SK-N-SH treated with all-trans-retinoic acid at 6 μM for 48 hours (cell line): ENCODE measurements at regions not wholly inside any gene's neighbourhood (a gene's known extent, or its start where the extent isn't known, plus 50 kb on each side); places are given as distances from the start of the nearest gene placed in this dataset.

Experiments
- ATAC-seq: fragments of 200-7000 bp; cut with Tn5 transposase; 3 replicates; pipeline ENCODE4 v1.9.1; 2020; ENCODE audit warnings: mild to moderate bottlenecking, moderate library complexity
- ARNTL ChIP-seq: fragments of 450-650 bp; formaldehyde crosslinking; IDR thresholded peaks from 2 replicates; pipeline ENCODE4 v1.5.0; 2020; ENCODE audit warnings: low read depth, mild to moderate bottlenecking, moderate library complexity, borderline replicate concordance
- BACH2 ChIP-seq: fragments of 250-450 bp; sonication (Bioruptor Pico); IDR thresholded peaks from 2 replicates; pipeline ENCODE4 v1.9.0; 2021; ENCODE audit warnings: mild to moderate bottlenecking, borderline replicate concordance
- CSDC2 ChIP-seq: fragments of 250-450 bp; sonication (Bioruptor Pico); IDR thresholded peaks from 2 replicates; pipeline ENCODE4 v1.5.0; 2020; ENCODE audit warnings: mild to moderate bottlenecking, moderate library complexity
- CSRNP3 ChIP-seq: fragments of 250-450 bp; sonication (Bioruptor Pico); IDR thresholded peaks from 2 replicates; pipeline ENCODE4 v1.5.1; 2021; ENCODE audit warnings: mild to moderate bottlenecking, moderate library complexity
- ESRRG ChIP-seq: fragments of 250-450 bp; sonication (Bioruptor Pico); IDR thresholded peaks from 2 replicates; pipeline ENCODE4 v1.6.1; 2021; ENCODE audit warnings: mild to moderate bottlenecking
- GLIS3 ChIP-seq: fragments of 250-450 bp; sonication (Bioruptor Pico); IDR thresholded peaks from 2 replicates; pipeline ENCODE4 v1.5.0; 2020; ENCODE audit warnings: mild to moderate bottlenecking, moderate library complexity
- ISL1 ChIP-seq: fragments of 250-450 bp; sonication (Bioruptor Pico); IDR thresholded peaks from 2 replicates; pipeline ENCODE4 v2.1.2; 2022; ENCODE audit warnings: mild to moderate bottlenecking, moderate library complexity
- OSR1 ChIP-seq: fragments of 250-450 bp; sonication (Bioruptor Pico); IDR thresholded peaks from 2 replicates; pipeline ENCODE4 v1.8.0; 2022; ENCODE audit warnings: moderate library complexity, mild to moderate bottlenecking, inconsistent platforms
- POU6F1 ChIP-seq: fragments of 250-450 bp; sonication (Bioruptor Pico); IDR thresholded peaks from 2 replicates; pipeline ENCODE4 v1.8.0; 2021; ENCODE audit warnings: low read depth, mild to moderate bottlenecking, moderate library complexity, borderline replicate concordance
- PPARA ChIP-seq: fragments of 250-450 bp; sonication (Bioruptor Pico); IDR thresholded peaks from 2 replicates; pipeline ENCODE4 v1.5.0; 2020; ENCODE audit warnings: mild to moderate bottlenecking, borderline replicate concordance
- RARB ChIP-seq: fragments of 250-450 bp; sonication (Bioruptor Pico); IDR thresholded peaks from 2 replicates; pipeline ENCODE4 v1.8.0; 2021; ENCODE audit warnings: mild to moderate bottlenecking, moderate library complexity
- SNAI2 ChIP-seq: fragments of 250-450 bp; sonication (Bioruptor Pico); IDR thresholded peaks from 2 replicates; pipeline ENCODE4 v1.5.0; 2020; ENCODE audit warnings: mild to moderate bottlenecking, moderate library complexity
- TCF4 ChIP-seq: fragments of 250-450 bp; sonication (Bioruptor Pico); IDR thresholded peaks from 2 replicates; pipeline ENCODE4 v1.8.0; 2021; ENCODE audit warnings: mild to moderate bottlenecking, moderate library complexity, borderline replicate concordance
- TOX ChIP-seq: fragments of 250-450 bp; sonication (Bioruptor Pico); IDR thresholded peaks from 2 replicates; pipeline ENCODE4 v1.8.0; 2021; ENCODE audit warnings: mild to moderate bottlenecking, moderate library complexity, borderline replicate concordance
- ZFP3 ChIP-seq: fragments of 250-450 bp; sonication (Bioruptor Pico); IDR thresholded peaks from 2 replicates; pipeline ENCODE4 v1.5.0; 2020; ENCODE audit warnings: mild to moderate bottlenecking, moderate library complexity
- ZFP30 ChIP-seq: fragments of 450-650 bp; formaldehyde crosslinking; IDR thresholded peaks from 2 replicates; pipeline ENCODE4 v1.5.0; 2022; ENCODE audit warnings: mild to moderate bottlenecking, moderate library complexity
- ZNF565 ChIP-seq: fragments of 450-650 bp; formaldehyde crosslinking; conservative IDR thresholded peaks from 2 replicates; pipeline ENCODE4 v1.5.0; 2020; ENCODE audit warnings: low read depth, mild to moderate bottlenecking, moderate library complexity
- ZNF70 ChIP-seq: fragments of 450-650 bp; formaldehyde crosslinking; IDR thresholded peaks from 2 replicates; pipeline ENCODE4 v1.5.0; 2020; ENCODE audit warnings: mild to moderate bottlenecking, moderate library complexity
- ZNF8 ChIP-seq: fragments of 450-650 bp; formaldehyde crosslinking; IDR thresholded peaks from 2 replicates; pipeline ENCODE4 v1.5.0; 2020; ENCODE audit warnings: mild to moderate bottlenecking, moderate library complexity
- TF ChIP-seq, protein P1 (sequence below): fragments of 250-450 bp; sonication (Bioruptor Pico); IDR thresholded peaks from 2 replicates; pipeline ENCODE4 v1.5.1; 2020; ENCODE audit warnings: low read depth, mild to moderate bottlenecking, moderate library complexity
- TF ChIP-seq, protein P2 (sequence below): fragments of 250-450 bp; sonication (Bioruptor Pico); IDR thresholded peaks from 2 replicates; pipeline ENCODE4 v1.5.0; 2020; ENCODE audit warnings: mild to moderate bottlenecking, moderate library complexity
- TF ChIP-seq, protein P3 (sequence below): fragments of 250-450 bp; sonication (Bioruptor Pico); IDR thresholded peaks from 2 replicates; pipeline ENCODE4 v1.8.0; 2020; ENCODE audit warnings: mild to moderate bottlenecking, moderate library complexity, borderline replicate concordance

DNA sequence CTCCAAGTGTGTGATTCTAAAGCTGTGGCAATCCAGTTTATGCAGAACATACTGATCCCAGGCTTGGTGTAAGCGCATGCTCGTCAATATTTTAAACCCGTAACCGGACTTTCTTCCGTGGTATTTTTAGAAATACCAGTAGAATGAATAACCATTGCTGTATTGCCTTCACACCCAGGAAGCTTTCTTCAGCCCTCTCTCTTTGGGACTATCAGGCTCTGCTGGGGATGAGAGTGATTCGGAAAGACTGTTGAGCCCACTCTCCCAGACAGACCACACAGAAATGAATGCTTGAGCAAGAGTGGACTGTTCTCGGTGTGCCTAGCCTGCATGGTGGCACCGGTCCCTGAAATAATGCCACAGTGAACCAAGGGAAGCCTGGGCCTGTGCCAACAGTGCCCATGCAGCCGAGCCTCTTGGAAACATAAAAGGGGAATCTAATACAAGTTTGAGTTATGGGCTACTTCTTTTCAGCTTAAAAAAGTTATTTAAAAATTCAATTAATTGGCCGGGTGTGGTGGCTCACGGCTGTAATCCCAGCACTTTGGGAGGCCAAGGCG, 89.9 kb upstream of the ELAC2 start:
- no peak for ATAC-seq
- TF ChIP-seq ZFP3 (CRISPR knock-in tag), result no peak
- no peak for TF ChIP-seq PPARA (CRISPR knock-in tag)
- TF ChIP-seq RARB (CRISPR knock-in tag), result no peak
- TF ChIP-seq, protein P1, sequence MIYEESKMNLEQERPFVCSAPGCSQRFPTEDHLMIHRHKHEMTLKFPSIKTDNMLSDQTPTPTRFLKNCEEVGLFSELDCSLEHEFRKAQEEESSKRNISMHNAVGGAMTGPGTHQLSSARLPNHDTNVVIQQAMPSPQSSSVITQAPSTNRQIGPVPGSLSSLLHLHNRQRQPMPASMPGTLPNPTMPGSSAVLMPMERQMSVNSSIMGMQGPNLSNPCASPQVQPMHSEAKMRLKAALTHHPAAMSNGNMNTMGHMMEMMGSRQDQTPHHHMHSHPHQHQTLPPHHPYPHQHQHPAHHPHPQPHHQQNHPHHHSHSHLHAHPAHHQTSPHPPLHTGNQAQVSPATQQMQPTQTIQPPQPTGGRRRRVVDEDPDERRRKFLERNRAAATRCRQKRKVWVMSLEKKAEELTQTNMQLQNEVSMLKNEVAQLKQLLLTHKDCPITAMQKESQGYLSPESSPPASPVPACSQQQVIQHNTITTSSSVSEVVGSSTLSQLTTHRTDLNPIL (CRISPR knock-in tag), result no peak
- TF ChIP-seq ISL1 (CRISPR knock-in tag), result no peak
- TF ChIP-seq ARNTL (CRISPR knock-in tag), result no peak
- TF ChIP-seq ZFP30 (CRISPR knock-in tag), result no peak
- no peak for TF ChIP-seq TCF4 (CRISPR knock-in tag)
- TF ChIP-seq GLIS3 (CRISPR knock-in tag), result no peak
- no peak for TF ChIP-seq SNAI2 (CRISPR knock-in tag)
- TF ChIP-seq, protein P2, sequence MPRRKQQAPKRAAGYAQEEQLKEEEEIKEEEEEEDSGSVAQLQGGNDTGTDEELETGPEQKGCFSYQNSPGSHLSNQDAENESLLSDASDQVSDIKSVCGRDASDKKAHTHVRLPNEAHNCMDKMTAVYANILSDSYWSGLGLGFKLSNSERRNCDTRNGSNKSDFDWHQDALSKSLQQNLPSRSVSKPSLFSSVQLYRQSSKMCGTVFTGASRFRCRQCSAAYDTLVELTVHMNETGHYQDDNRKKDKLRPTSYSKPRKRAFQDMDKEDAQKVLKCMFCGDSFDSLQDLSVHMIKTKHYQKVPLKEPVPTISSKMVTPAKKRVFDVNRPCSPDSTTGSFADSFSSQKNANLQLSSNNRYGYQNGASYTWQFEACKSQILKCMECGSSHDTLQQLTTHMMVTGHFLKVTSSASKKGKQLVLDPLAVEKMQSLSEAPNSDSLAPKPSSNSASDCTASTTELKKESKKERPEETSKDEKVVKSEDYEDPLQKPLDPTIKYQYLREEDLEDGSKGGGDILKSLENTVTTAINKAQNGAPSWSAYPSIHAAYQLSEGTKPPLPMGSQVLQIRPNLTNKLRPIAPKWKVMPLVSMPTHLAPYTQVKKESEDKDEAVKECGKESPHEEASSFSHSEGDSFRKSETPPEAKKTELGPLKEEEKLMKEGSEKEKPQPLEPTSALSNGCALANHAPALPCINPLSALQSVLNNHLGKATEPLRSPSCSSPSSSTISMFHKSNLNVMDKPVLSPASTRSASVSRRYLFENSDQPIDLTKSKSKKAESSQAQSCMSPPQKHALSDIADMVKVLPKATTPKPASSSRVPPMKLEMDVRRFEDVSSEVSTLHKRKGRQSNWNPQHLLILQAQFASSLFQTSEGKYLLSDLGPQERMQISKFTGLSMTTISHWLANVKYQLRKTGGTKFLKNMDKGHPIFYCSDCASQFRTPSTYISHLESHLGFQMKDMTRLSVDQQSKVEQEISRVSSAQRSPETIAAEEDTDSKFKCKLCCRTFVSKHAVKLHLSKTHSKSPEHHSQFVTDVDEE, result no peak
- TF ChIP-seq POU6F1, result no peak
- no peak for TF ChIP-seq ZNF565 (CRISPR knock-in tag)
- TF ChIP-seq, protein P3, sequence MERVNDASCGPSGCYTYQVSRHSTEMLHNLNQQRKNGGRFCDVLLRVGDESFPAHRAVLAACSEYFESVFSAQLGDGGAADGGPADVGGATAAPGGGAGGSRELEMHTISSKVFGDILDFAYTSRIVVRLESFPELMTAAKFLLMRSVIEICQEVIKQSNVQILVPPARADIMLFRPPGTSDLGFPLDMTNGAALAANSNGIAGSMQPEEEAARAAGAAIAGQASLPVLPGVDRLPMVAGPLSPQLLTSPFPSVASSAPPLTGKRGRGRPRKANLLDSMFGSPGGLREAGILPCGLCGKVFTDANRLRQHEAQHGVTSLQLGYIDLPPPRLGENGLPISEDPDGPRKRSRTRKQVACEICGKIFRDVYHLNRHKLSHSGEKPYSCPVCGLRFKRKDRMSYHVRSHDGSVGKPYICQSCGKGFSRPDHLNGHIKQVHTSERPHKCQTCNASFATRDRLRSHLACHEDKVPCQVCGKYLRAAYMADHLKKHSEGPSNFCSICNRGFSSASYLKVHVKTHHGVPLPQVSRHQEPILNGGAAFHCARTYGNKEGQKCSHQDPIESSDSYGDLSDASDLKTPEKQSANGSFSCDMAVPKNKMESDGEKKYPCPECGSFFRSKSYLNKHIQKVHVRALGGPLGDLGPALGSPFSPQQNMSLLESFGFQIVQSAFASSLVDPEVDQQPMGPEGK, result no peak
- TF ChIP-seq ZNF8, result no peak
- no peak for TF ChIP-seq CSDC2 (CRISPR knock-in tag)
- no peak for TF ChIP-seq TOX (CRISPR knock-in tag)
- no peak for TF ChIP-seq CSRNP3 (CRISPR knock-in tag)
- no peak for TF ChIP-seq ESRRG (CRISPR knock-in tag)
- TF ChIP-seq OSR1 (CRISPR knock-in tag), result no peak

DNA sequence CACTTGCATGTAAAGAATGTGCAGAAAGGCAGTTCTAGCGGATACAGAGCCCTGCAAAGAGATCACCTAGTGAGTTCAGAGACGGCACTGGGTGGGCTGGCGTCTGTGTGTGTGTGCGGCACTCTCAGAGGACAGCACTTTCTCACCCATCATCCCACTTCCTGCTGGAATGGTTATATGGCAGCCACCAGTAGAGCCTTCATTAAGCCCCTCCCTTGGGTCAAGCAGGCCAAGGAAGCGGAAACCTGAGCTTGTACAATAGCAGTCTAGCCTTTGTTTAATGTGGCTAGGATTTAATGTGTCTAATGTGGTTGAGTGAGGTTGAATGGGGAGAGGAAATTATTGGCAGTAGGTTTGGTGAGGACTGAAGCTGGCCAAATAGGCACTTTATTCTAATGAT, 88.3 kb upstream of the ELAC2 start:
- no peak for ATAC-seq
- TF ChIP-seq ZNF70 (CRISPR knock-in tag), result no peak

DNA sequence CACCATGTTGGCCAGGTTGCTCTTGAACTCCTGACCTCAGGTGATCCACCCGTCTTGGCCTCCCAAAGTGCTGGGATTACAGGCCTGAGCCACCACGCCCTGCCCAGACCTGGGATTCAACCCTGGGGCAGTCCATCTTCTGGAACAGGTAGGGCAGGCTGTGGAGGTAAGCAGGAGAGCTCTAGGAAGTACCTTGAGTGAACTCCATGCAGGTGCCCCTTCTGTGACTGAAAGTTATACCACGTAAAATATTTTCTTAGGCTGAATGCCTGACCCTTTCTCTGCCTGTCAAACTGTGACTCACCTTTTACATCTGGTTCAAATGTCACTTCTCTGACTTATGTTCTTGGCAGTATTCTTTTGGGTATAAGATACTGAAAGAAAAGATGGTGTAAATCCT, 86.7 kb upstream of the ELAC2 start:
- no peak for ATAC-seq
- TF ChIP-seq ZFP30 (CRISPR knock-in tag) (no peak), OSR1 (CRISPR knock-in tag) (no peak), BACH2 (no peak), ZFP3 (CRISPR knock-in tag) (no peak), POU6F1 (no peak), SNAI2 (CRISPR knock-in tag) (no peak)
